ENCODE measurements at regions not wholly inside any gene's neighbourhood (a gene's known extent, or its start where the extent isn't known, plus 50 kb on each side); places are given as distances from the start of the nearest gene placed in this dataset.

- no peak for TF ChIP-seq RELA (CRISPR knock-in tag; IDR thresholded peaks at IDR 0.05; ENCODE audit: borderline replicate concordance)
- TF ChIP-seq ZNF138 (CRISPR knock-in tag; conservative IDR thresholded peaks at IDR 0.05) = no peak
- no peak for TF ChIP-seq ARID4B (CRISPR knock-in tag; IDR thresholded peaks at IDR 0.05; ENCODE audit: borderline replicate concordance)
- TF ChIP-seq, protein P1, sequence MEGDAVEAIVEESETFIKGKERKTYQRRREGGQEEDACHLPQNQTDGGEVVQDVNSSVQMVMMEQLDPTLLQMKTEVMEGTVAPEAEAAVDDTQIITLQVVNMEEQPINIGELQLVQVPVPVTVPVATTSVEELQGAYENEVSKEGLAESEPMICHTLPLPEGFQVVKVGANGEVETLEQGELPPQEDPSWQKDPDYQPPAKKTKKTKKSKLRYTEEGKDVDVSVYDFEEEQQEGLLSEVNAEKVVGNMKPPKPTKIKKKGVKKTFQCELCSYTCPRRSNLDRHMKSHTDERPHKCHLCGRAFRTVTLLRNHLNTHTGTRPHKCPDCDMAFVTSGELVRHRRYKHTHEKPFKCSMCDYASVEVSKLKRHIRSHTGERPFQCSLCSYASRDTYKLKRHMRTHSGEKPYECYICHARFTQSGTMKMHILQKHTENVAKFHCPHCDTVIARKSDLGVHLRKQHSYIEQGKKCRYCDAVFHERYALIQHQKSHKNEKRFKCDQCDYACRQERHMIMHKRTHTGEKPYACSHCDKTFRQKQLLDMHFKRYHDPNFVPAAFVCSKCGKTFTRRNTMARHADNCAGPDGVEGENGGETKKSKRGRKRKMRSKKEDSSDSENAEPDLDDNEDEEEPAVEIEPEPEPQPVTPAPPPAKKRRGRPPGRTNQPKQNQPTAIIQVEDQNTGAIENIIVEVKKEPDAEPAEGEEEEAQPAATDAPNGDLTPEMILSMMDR (IDR thresholded peaks at IDR 0.05) = no peak
- TF ChIP-seq USF2 (CRISPR knock-in tag; IDR thresholded peaks at IDR 0.05) = no peak
- TF ChIP-seq ZNF416 (CRISPR knock-in tag; IDR thresholded peaks at IDR 0.05) = no peak
- TF ChIP-seq TCF7 (CRISPR knock-in tag; IDR thresholded peaks at IDR 0.05; ENCODE audit: low read depth) = no peak
- TF ChIP-seq, protein P2, sequence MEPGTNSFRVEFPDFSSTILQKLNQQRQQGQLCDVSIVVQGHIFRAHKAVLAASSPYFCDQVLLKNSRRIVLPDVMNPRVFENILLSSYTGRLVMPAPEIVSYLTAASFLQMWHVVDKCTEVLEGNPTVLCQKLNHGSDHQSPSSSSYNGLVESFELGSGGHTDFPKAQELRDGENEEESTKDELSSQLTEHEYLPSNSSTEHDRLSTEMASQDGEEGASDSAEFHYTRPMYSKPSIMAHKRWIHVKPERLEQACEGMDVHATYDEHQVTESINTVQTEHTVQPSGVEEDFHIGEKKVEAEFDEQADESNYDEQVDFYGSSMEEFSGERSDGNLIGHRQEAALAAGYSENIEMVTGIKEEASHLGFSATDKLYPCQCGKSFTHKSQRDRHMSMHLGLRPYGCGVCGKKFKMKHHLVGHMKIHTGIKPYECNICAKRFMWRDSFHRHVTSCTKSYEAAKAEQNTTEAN (CRISPR knock-in tag; IDR thresholded peaks at IDR 0.05) = no peak
- TF ChIP-seq SP1 (CRISPR knock-in tag; conservative IDR thresholded peaks at IDR 0.05) = no peak
- TF ChIP-seq, protein P3, sequence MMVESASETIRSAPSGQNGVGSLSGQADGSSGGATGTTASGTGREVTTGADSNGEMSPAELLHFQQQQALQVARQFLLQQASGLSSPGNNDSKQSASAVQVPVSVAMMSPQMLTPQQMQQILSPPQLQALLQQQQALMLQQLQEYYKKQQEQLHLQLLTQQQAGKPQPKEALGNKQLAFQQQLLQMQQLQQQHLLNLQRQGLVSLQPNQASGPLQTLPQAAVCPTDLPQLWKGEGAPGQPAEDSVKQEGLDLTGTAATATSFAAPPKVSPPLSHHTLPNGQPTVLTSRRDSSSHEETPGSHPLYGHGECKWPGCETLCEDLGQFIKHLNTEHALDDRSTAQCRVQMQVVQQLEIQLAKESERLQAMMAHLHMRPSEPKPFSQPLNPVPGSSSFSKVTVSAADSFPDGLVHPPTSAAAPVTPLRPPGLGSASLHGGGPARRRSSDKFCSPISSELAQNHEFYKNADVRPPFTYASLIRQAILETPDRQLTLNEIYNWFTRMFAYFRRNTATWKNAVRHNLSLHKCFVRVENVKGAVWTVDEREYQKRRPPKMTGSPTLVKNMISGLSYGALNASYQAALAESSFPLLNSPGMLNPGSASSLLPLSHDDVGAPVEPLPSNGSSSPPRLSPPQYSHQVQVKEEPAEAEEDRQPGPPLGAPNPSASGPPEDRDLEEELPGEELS (CRISPR knock-in tag; IDR thresholded peaks at IDR 0.05) = no peak
- no peak for TF ChIP-seq NR2C2 (CRISPR knock-in tag; IDR thresholded peaks at IDR 0.05)
Measured at GRCh38 chrX:42567268-42567667, 210.7 kb downstream of the PPP1R2C start.

Data from WTC11 (cell line).